Mesendoderm (in vitro differentiated cells): ENCODE measurements at regions not wholly inside any gene's neighbourhood (a gene's known extent, or its start where the extent isn't known, plus 50 kb on each side); places are given as distances from the start of the nearest gene placed in this dataset.
"Not testable (repeated sequence)": the region's sequence is repeated elsewhere in the genome, so short reads cannot be mapped to it uniquely, and the experiment has no call there.

Source experiments
- DNase-seq: peaks from one replicate; pipeline ENCODE4 v3.0.0; 2013
- H2AK5ac ChIP-seq: 2 replicates; pipeline ENCODE4 v1.6.1; 2013; ENCODE audit warnings: low read length, inconsistent platforms
- H2BK120ac ChIP-seq: 2 replicates; pipeline ENCODE4 v1.6.1; 2013; ENCODE audit warnings: low read depth, mild to moderate bottlenecking, low read length, moderate library complexity, mixed read lengths
- H2BK15ac ChIP-seq: replicated peaks from 2 replicates; pipeline ENCODE4 v1.6.1; 2013; ENCODE audit warnings: low read depth, mild to moderate bottlenecking, moderate library complexity
- H2BK5ac ChIP-seq: 2 replicates; pipeline ENCODE4 v1.6.1; 2013; ENCODE audit warnings: low read length, inconsistent platforms
- H3K18ac ChIP-seq: 2 replicates; pipeline ENCODE4 v1.6.1; 2013; ENCODE audit warnings: mild to moderate bottlenecking, low read length, mixed read lengths
- H3K23ac ChIP-seq: one replicate; pipeline ENCODE4 v1.6.1; 2013; ENCODE audit warnings: low read length
- H3K27ac ChIP-seq: 2 replicates; pipeline ENCODE4 v1.5.1; 2013; ENCODE audit warnings: low read depth, mild to moderate bottlenecking, inconsistent platforms, low read length, moderate library complexity
- H3K27me3 ChIP-seq: 2 replicates; pipeline ENCODE4 v1.6.1; 2013; ENCODE audit warnings: low read length, control low read depth, mild to moderate bottlenecking, inconsistent platforms; ENCODE audit not compliant: insufficient read depth, poor library complexity
- H3K36me3 ChIP-seq: 2 replicates; pipeline ENCODE4 v1.6.1; 2013; ENCODE audit warnings: low read length, inconsistent platforms; ENCODE audit not compliant: control insufficient read depth, insufficient read depth
- H3K4ac ChIP-seq: one replicate; pipeline ENCODE4 v1.6.1; 2013; ENCODE audit warnings: low read depth, mild to moderate bottlenecking, low read length, moderate library complexity
- H3K4me1 ChIP-seq: 2 replicates; pipeline ENCODE4 v1.6.1; 2013; ENCODE audit warnings: low read depth, low read length, inconsistent platforms; ENCODE audit not compliant: control insufficient read depth
- H3K4me2 ChIP-seq: 2 replicates; pipeline ENCODE4 v1.6.1; 2013; ENCODE audit warnings: low read length
- H3K4me3 ChIP-seq: 2 replicates; pipeline ENCODE4 v1.5.1; 2013; ENCODE audit warnings: mild to moderate bottlenecking, low read length
- H3K56ac ChIP-seq: one replicate; pipeline ENCODE4 v1.6.1; 2013; ENCODE audit warnings: low read length
- H3K79me1 ChIP-seq: 2 replicates; pipeline ENCODE4 v1.6.1; 2013; ENCODE audit warnings: low read length, inconsistent platforms
- H3K79me2 ChIP-seq: 2 replicates; pipeline ENCODE4 v1.6.1; 2013; ENCODE audit warnings: mild to moderate bottlenecking, low read length; ENCODE audit not compliant: control insufficient read depth, insufficient read depth
- H3K9ac ChIP-seq: 2 replicates; pipeline ENCODE4 v1.6.1; 2013; ENCODE audit warnings: low read length, inconsistent platforms
- H4K5ac ChIP-seq: one replicate; pipeline ENCODE4 v1.6.1; 2013; ENCODE audit warnings: low read length
- H4K8ac ChIP-seq: one replicate; pipeline ENCODE4 v1.6.1; 2013; ENCODE audit warnings: low read depth, mild to moderate bottlenecking, control low read depth, low read length, moderate library complexity
- WGBS: extraction: QIAGEN DNeasy Blood & Tissue Kit; methylation state at CpG from one replicate; pipeline ENCODE4 v1.1.7; 2013; ENCODE audit warnings: low lambda C conversion rate, missing lambda C conversion rate; ENCODE audit not compliant: insufficient coverage; ENCODE audit errors: extremely low coverage; 5-methylcytosine and 5-hydroxymethylcytosine counted together

DNA sequence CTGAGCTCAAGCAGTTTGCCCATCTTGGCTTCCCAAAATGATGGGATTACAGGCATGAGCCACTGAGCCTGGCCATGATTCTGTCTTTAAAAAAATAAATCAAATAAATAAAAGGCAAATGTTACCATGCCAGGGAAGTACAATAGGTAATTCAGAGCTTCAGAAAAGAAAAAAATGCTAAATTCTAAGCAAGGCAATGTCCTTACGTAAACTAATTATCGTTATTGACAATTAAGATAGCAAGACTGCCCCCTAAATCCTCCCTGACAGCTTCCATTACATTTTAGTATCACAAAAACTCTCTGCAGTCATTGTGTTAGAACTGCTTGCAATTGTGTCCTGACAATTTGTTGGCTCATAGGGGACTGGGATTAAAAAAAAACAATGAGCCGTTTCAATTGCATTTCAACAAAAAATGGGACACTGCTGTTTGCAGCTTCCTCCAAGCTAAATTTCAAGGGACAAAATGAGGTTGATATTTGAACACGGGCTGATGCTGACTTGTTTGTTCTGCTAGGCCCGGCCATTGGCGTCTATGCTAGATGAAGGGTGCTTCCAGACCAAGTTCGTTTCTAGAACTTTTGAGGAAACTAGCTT is 88.9 kb downstream of the MOGAT1 start:
- DNase-seq: no peak
- H2BK120ac ChIP-seq: no peak overlapping the region

DNA sequence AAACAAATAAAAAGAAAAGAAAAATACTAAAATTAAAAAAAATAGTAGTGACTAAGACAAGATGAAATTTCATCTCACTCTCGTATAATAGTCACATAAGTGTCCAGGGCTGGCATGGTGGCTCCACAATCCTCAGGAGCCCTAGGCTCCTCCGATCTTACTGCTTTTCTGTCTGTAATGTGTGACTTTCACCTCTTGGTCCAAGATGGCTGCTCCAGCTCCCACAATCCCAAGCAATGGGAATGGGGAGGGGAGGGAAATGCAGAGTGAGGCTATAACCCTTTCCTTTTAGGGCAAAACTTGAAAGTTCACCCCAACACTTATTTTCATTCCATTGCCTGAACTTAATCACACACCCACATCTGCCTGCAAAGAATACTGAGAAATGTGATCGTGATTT is 90.4 kb downstream of the MOGAT1 start:
- no peak overlapping the region for H3K4me3 ChIP-seq
- no CpG with 5 or more reads among the region's 3 CpGs for WGBS
- H3K56ac ChIP-seq: no peak overlapping the region
- H3K27ac ChIP-seq: no peak overlapping the region
- no peak overlapping the region for H3K4me2 ChIP-seq
- no peak overlapping the region for H3K9ac ChIP-seq
- no peaks in the 10 kb centered on the region for H3K4me1 ChIP-seq
- H3K23ac ChIP-seq: no peak overlapping the region
- no peaks in the 10 kb centered on the region for H3K79me1 ChIP-seq
- no peak overlapping the region for H3K18ac ChIP-seq
- no peaks in the 10 kb centered on the region for H3K36me3 ChIP-seq
- DNase-seq: no peak
- H2BK120ac ChIP-seq: no peak overlapping the region
- no peak overlapping the region for H2BK15ac ChIP-seq
- H4K5ac ChIP-seq: no peak overlapping the region
- H3K27me3 ChIP-seq: no peaks in the 10 kb centered on the region
- no peak overlapping the region for H2AK5ac ChIP-seq
- H4K8ac ChIP-seq: no peak overlapping the region
- no peaks in the 10 kb centered on the region for H3K79me2 ChIP-seq
- no peak overlapping the region for H2BK5ac ChIP-seq
- H3K4ac ChIP-seq: no peak overlapping the region

More for the DNA sequence above, 88.9 kb downstream of the MOGAT1 start:
- H3K56ac ChIP-seq: no peak overlapping the region
- WGBS: no CpG with 5 or more reads among the region's 7 CpGs
- no peak overlapping the region for H3K9ac ChIP-seq
- no peak overlapping the region for H4K5ac ChIP-seq
- no peaks in the 10 kb centered on the region for H3K79me1 ChIP-seq
- no peak overlapping the region for H3K27ac ChIP-seq
- no peak overlapping the region for H2BK15ac ChIP-seq
- no peak overlapping the region for H2AK5ac ChIP-seq
- H3K23ac ChIP-seq: no peak overlapping the region
- H3K4me1 ChIP-seq: no peaks in the 10 kb centered on the region
- H3K27me3 ChIP-seq: no peaks in the 10 kb centered on the region
- H3K36me3 ChIP-seq: no peaks in the 10 kb centered on the region
- no peak overlapping the region for H4K8ac ChIP-seq
- H3K79me2 ChIP-seq: no peaks in the 10 kb centered on the region
- H2BK5ac ChIP-seq: no peak overlapping the region
- no peak overlapping the region for H3K4me3 ChIP-seq
- no peak overlapping the region for H3K4ac ChIP-seq
- no peak overlapping the region for H3K18ac ChIP-seq
- H3K4me2 ChIP-seq: no peak overlapping the region

DNA sequence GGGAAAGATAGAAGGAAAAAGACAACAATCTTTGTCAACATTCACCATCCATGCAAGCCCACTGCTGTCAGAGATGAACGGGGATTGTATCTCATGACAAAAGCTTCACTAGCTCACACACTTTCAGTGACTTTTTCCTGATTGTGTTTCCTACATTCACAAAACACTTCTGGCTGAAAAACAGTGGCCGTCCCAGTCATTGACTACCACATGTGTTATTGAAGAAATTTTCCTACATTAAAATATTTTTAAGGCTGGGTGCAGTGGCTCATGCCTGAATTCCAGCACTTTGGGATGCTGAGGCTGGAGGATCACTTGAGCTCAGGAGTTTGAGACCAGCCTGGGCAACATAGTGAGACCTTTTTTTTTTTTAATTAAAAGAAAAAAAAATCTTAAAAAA is 90.9 kb downstream of the MOGAT1 start:
- no CpG with 5 or more reads among the region's 2 CpGs for WGBS
- H3K79me2 ChIP-seq: no peaks in the 10 kb centered on the region

DNA sequence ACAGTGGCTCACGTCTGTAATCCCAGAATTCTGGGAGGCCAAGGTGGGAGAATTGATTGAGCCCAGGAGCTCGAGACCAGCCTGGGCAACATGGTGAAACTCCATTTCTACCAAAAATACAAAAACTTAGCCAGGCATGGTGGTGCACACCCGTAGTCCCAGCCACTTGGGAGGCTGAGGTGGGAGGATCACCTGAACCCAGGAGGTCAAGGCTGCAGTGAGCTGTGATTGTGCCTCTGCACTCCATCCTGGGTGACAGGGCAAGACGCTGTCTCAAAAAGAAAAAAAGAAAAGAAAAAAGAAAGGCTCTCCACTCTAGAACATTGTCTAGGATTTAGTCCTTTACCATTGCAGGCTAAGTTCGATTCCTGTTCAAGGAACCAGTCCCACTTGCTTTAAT is 94.4 kb downstream of the MOGAT1 start:
- not testable (repeated sequence) for H3K79me1 ChIP-seq, H3K79me2 ChIP-seq, H3K23ac ChIP-seq, H3K36me3 ChIP-seq, H3K27me3 ChIP-seq, H3K4me2 ChIP-seq, H3K27ac ChIP-seq, H4K5ac ChIP-seq, H3K18ac ChIP-seq, H2BK5ac ChIP-seq, H3K9ac ChIP-seq, DNase-seq, H2BK15ac ChIP-seq, H2BK120ac ChIP-seq, H3K56ac ChIP-seq, H3K4me3 ChIP-seq, H3K4me1 ChIP-seq, H4K8ac ChIP-seq, H3K4ac ChIP-seq, H2AK5ac ChIP-seq
- no CpG with 5 or more reads among the region's 5 CpGs for WGBS

More for the DNA sequence above, 90.9 kb downstream of the MOGAT1 start:
- H2BK120ac ChIP-seq: no peak overlapping the region
- no peak overlapping the region for H3K56ac ChIP-seq
- H2BK5ac ChIP-seq: no peak overlapping the region
- H3K27me3 ChIP-seq: no peaks in the 10 kb centered on the region
- H3K4me2 ChIP-seq: no peak overlapping the region
- no peaks in the 10 kb centered on the region for H3K4me1 ChIP-seq
- no peak overlapping the region for H3K4ac ChIP-seq
- no peak overlapping the region for H3K18ac ChIP-seq
- H3K4me3 ChIP-seq: no peak overlapping the region
- no peak overlapping the region for H2AK5ac ChIP-seq
- DNase-seq: no peak
- no peak overlapping the region for H3K23ac ChIP-seq
- no peak overlapping the region for H3K9ac ChIP-seq
- no peak overlapping the region for H4K5ac ChIP-seq
- no peak overlapping the region for H3K27ac ChIP-seq
- H2BK15ac ChIP-seq: no peak overlapping the region
- no peaks in the 10 kb centered on the region for H3K79me1 ChIP-seq
- H3K36me3 ChIP-seq: no peaks in the 10 kb centered on the region
- no peak overlapping the region for H4K8ac ChIP-seq

DNA sequence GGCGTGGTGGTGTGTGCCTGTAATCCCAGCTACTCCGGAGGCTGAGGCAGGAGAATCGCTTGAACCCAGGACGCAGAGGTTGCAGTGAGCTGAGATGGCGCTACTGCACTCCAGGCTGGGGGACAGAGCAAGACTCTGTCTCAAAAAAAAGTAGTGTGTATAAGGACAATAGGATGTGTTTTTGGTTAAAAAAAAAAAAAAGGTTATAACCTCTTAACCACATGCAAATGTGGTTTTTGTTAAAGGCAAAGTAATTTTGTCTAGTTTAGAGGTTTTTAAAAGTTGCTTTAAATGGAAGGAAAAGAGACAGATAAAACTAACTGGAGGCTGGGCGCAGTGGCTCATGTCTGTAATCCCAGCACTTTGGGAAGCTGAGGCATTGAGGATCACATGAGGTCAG is 92.8 kb upstream of the ACSL3 start:
- H3K79me2 ChIP-seq, H3K79me1 ChIP-seq, H4K5ac ChIP-seq, H3K9ac ChIP-seq, H3K4ac ChIP-seq, H3K27me3 ChIP-seq, DNase-seq, H3K56ac ChIP-seq, H2BK15ac ChIP-seq, H3K36me3 ChIP-seq, H3K4me2 ChIP-seq, H2BK120ac ChIP-seq, H4K8ac ChIP-seq, H3K4me3 ChIP-seq, H2BK5ac ChIP-seq, H3K4me1 ChIP-seq, H3K18ac ChIP-seq, H2AK5ac ChIP-seq, H3K27ac ChIP-seq, H3K23ac ChIP-seq: not testable (repeated sequence)
- no CpG with 5 or more reads among the region's 6 CpGs for WGBS

DNA sequence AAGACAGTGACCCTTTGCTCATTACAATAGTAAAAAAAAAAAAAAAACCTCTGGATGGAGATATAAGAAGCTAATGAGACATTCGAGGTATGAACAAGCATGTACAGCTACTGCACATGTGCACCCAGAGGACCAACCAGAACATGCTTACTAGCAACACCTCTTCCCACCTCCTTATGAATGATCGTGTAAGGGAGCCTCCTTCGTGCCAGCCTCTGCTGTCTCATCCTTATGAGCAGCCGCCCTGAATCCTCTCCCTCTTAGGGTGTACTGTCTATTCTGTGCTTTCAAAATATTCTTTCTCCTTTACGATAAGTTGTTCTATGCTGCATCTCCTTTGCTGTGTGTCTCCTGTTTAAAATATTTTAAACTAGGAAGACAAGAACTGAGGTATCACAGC is 91.4 kb upstream of the ACSL3 start:
- no peak overlapping the region for H3K18ac ChIP-seq
- H3K56ac ChIP-seq: no peak overlapping the region
- WGBS: no CpG with 5 or more reads among the region's 5 CpGs
- H4K8ac ChIP-seq: no peak overlapping the region
- H2AK5ac ChIP-seq: no peak overlapping the region
- no peak overlapping the region for H3K23ac ChIP-seq
- DNase-seq: no peak
- H3K36me3 ChIP-seq: no peaks in the 10 kb centered on the region
- H3K9ac ChIP-seq: no peak overlapping the region
- H2BK5ac ChIP-seq: no peak overlapping the region
- H3K27me3 ChIP-seq: no peaks in the 10 kb centered on the region
- no peak overlapping the region for H3K4me3 ChIP-seq
- no peak overlapping the region for H3K27ac ChIP-seq
- no peaks in the 10 kb centered on the region for H3K79me1 ChIP-seq
- no peaks in the 10 kb centered on the region for H3K79me2 ChIP-seq
- no peak overlapping the region for H4K5ac ChIP-seq
- no peaks in the 10 kb centered on the region for H3K4me1 ChIP-seq
- no peak overlapping the region for H2BK120ac ChIP-seq
- H3K4ac ChIP-seq: no peak overlapping the region
- no peak overlapping the region for H2BK15ac ChIP-seq
- H3K4me2 ChIP-seq: no peak overlapping the region
